OCI-LY7 (cell line): ENCODE measurements at regions not wholly inside any gene's neighbourhood (a gene's known extent, or its start where the extent isn't known, plus 50 kb on each side); places are given as distances from the start of the nearest gene placed in this dataset.

ENCODE experiments used
- BruUV-seq: library from RNA; stranded (reverse); fragments of 400-500 nt; replicated peaks from 2 replicates; lab custom pipeline; 2021; lab: Mats Ljungman, UMichigan
- CTCF ChIA-PET: fragments of 300-600 bp; sonication (Branson Sonifier 250); formaldehyde crosslinking; loops from one replicate; lab custom pipeline; 2022; ENCODE audit warnings: antibody characterized with exemption; ENCODE audit not compliant: unreplicated experiment; lab: Charles Lee
- POLR2A ChIA-PET: fragments of 300-600 bp; sonication (Branson Sonifier 250); formaldehyde crosslinking; loops from one replicate; lab custom pipeline; 2022; ENCODE audit warnings: antibody characterized with exemption; lab: Charles Lee
- DNase-seq: peaks from one replicate; pipeline ENCODE4 v3.0.0-alpha.2; 2015; ENCODE audit warnings: low spot score
- H2AFZ ChIP-seq: fragments of 200-600 bp; sonication (generic), shearing (Covaris generic); 2 replicates; pipeline ENCODE4 v1.6.1; 2014; ENCODE audit warnings: mild to moderate bottlenecking, antibody characterized with exemption, low read length, moderate library complexity
- H3K27ac ChIP-seq: fragments of 200-600 bp; sonication (generic); 2 replicates; pipeline ENCODE4 v1.5.1; 2014; ENCODE audit warnings: mixed run types, low read depth, mild to moderate bottlenecking, moderate library complexity, low read length, inconsistent platforms; ENCODE audit not compliant: poor library complexity, severe bottlenecking
- H3K36me3 ChIP-seq: fragments of 200-600 bp; sonication (generic); 2 replicates; pipeline ENCODE4 v1.6.1; 2014; ENCODE audit warnings: mild to moderate bottlenecking, antibody characterized with exemption, low read length, moderate library complexity, mixed read lengths; ENCODE audit not compliant: insufficient read depth
- H3K4me1 ChIP-seq: fragments of 200-600 bp; sonication (generic); 2 replicates; pipeline ENCODE4 v1.5.1; 2014; ENCODE audit warnings: mild to moderate bottlenecking, low read length; ENCODE audit not compliant: insufficient read depth, poor library complexity, severe bottlenecking
- H3K4me2 ChIP-seq: fragments of 200-600 bp; sonication (generic); 2 replicates; pipeline ENCODE4 v1.6.1; 2014; ENCODE audit warnings: mild to moderate bottlenecking, low read length
- H3K4me3 ChIP-seq: fragments of 200-600 bp; sonication (generic); 2 replicates; pipeline ENCODE4 v1.5.1; 2014; ENCODE audit warnings: mild to moderate bottlenecking, low read depth, low read length; ENCODE audit not compliant: poor library complexity, severe bottlenecking
- H3K79me2 ChIP-seq: fragments of 200-600 bp; sonication (generic); 2 replicates; pipeline ENCODE4 v1.6.1; 2016; ENCODE audit warnings: low read depth, mild to moderate bottlenecking, low read length, moderate library complexity, mixed read lengths; ENCODE audit not compliant: insufficient read depth
- H3K9me2 ChIP-seq: fragments of 200-600 bp; sonication (generic); 2 replicates; pipeline ENCODE4 v1.6.1; 2016; ENCODE audit warnings: mild to moderate bottlenecking, low read length, mixed read lengths; ENCODE audit not compliant: insufficient read depth
- H3K9me3 ChIP-seq: fragments of 200-600 bp; sonication (generic); 2 replicates; pipeline ENCODE4 v1.6.1; 2014; ENCODE audit warnings: mild to moderate bottlenecking, mixed run types, low read length, mixed read lengths
- H4K20me1 ChIP-seq: fragments of 200-600 bp; sonication (generic); 2 replicates; pipeline ENCODE4 v1.6.1; 2014; ENCODE audit warnings: mild to moderate bottlenecking, antibody characterized with exemption, low read length, moderate library complexity, mixed read lengths; ENCODE audit not compliant: insufficient read depth
- CTCF ChIP-seq: fragments of 200-600 bp; sonication (generic); conservative IDR thresholded peaks from 2 replicates; pipeline ENCODE4 v1.5.1; 2014; ENCODE audit warnings: mild to moderate bottlenecking, antibody characterized with exemption, low read length, moderate library complexity, mixed read lengths
- EZH2phosphoT487 ChIP-seq: fragments of 200-600 bp; sonication (generic); IDR thresholded peaks from 2 replicates; pipeline ENCODE4 v1.6.1; 2018; ENCODE audit warnings: low read depth, borderline replicate concordance, mild to moderate bottlenecking, mixed run types, antibody characterized with exemption, low read length, moderate library complexity, mixed read lengths
- intact Hi-C: fragments of 100-400 bp; cut with micrococcal nuclease; formaldehyde crosslinking; loops from one replicate; pipeline ENCODE4 v1.10.0; 2022; ENCODE audit not compliant: unreplicated experiment

GRCh38 chr6:76639941-76640340, 567.5 kb upstream of the IMPG1 start:
- ChIA-PET CTCF (no interaction called here), POLR2A (no interaction called here)
- H2AFZ ChIP-seq, result no peak overlapping the region
- no peak for DNase-seq
- no peaks in the 10 kb centered on the region for H3K36me3 ChIP-seq
- H3K9me3 ChIP-seq, result no peaks in the 10 kb centered on the region
- H3K4me2 ChIP-seq, result no peak overlapping the region
- no peaks in the 10 kb centered on the region for H3K9me2 ChIP-seq
- intact Hi-C loops, result no loop called here
- no peak overlapping the region for H3K27ac ChIP-seq
- no peaks in the 10 kb centered on the region for H4K20me1 ChIP-seq
- H3K4me1 ChIP-seq, result no peaks in the 10 kb centered on the region
- H3K4me3 ChIP-seq, result no peak overlapping the region
- no TSS peak for BruUV-seq
- H3K79me2 ChIP-seq, result no peaks in the 10 kb centered on the region
- TF ChIP-seq CTCF (no peak), EZH2phosphoT487 (no peak)

GRCh38 chr6:76634695-76635094, 562.2 kb upstream of the IMPG1 start:
- Histone ChIP-seq H3K4me1 (no peaks in the 10 kb centered on the region), H4K20me1 (no peaks in the 10 kb centered on the region), H3K4me2 (no peak overlapping the region), H2AFZ (no peak overlapping the region), H3K27ac (no peak overlapping the region), H3K9me2 (no peaks in the 10 kb centered on the region), H3K4me3 (no peak overlapping the region), H3K9me3 (no peaks in the 10 kb centered on the region), H3K36me3 (no peaks in the 10 kb centered on the region), H3K79me2 (no peaks in the 10 kb centered on the region)
- ChIA-PET POLR2A (no interaction called here), CTCF (no interaction called here)
- TF ChIP-seq EZH2phosphoT487 (no peak), CTCF (no peak)
- no TSS peak for BruUV-seq
- intact Hi-C loops, result no loop called here
- no peak for DNase-seq

GRCh38 chr6:76633259-76633658, 560.8 kb upstream of the IMPG1 start:
- intact Hi-C loops, result no loop called here

More at GRCh38 chr6:76633259-76633658, 560.8 kb upstream of the IMPG1 start:
- no peaks in the 10 kb centered on the region for H3K9me2 ChIP-seq
- no peaks in the 10 kb centered on the region for H3K9me3 ChIP-seq
- POLR2A ChIA-PET, result no interaction called here
- no peaks in the 10 kb centered on the region for H3K36me3 ChIP-seq
- H2AFZ ChIP-seq, result no peak overlapping the region
- H4K20me1 ChIP-seq, result no peaks in the 10 kb centered on the region
- CTCF ChIA-PET, result no interaction called here
- H3K27ac ChIP-seq, result no peak overlapping the region
- TF ChIP-seq EZH2phosphoT487 (no peak), CTCF (no peak)
- no peak for DNase-seq
- H3K79me2 ChIP-seq, result no peaks in the 10 kb centered on the region
- no peak overlapping the region for H3K4me3 ChIP-seq
- no peaks in the 10 kb centered on the region for H3K4me1 ChIP-seq
- no TSS peak for BruUV-seq
- no peak overlapping the region for H3K4me2 ChIP-seq
